K562 (cell line): ENCODE measurements at regions not wholly inside any gene's neighbourhood (a gene's known extent, or its start where the extent isn't known, plus 50 kb on each side); places are given as distances from the start of the nearest gene placed in this dataset.

Experiments used
- ATAC-seq: fragments of 200-7000 bp; cut with Tn5 transposase; 3 replicates; pipeline ENCODE4 v1.9.1; 2020; ENCODE audit warnings: moderate library complexity
- BruUV-seq: library from RNA; stranded (reverse); fragments of 400-500 nt; replicated peaks from 2 replicates; lab custom pipeline; 2021; lab: Mats Ljungman, UMichigan
- CTCF ChIA-PET: fragments of 300-600 bp; formaldehyde crosslinking; extraction: SDS; loops from one replicate; lab custom pipeline; 2021; ENCODE audit warnings: low intra/inter-chr PET ratio; lab: Yijun Ruan, JAX
- POLR2A ChIA-PET: fragments of 300-600, 350-650 bp; sonication (Branson Sonifier 250); formaldehyde crosslinking; extraction: SDS; loops from one replicate; lab custom pipeline; 2021; ENCODE audit warnings: antibody characterized with exemption, inconsistent platforms; lab: Yijun Ruan, JAX
- DNase-seq, 4 experiments: peaks; one replicate each; pipeline versions ENCODE4 v3.0.0 to v3.0.0-alpha.2; 2011 to 2018; ENCODE audit warnings: low spot score in 3 of 4, mixed read lengths in 3 of 4; ENCODE audit errors: extremely low read depth in 1 of 4
- FAIRE-seq: peaks from 2 replicates; lab custom pipeline; 2011; peaks lifted over from hg19 to GRCh38; lab: Jason Lieb, UNC
- H2AFZ ChIP-seq: 2 replicates; pipeline ENCODE4 v1.6.0; 2011; ENCODE audit warnings: low read depth, low read length, control low read depth, inconsistent platforms
- H3K27ac ChIP-seq: fragments of 200-600 bp; 3 replicates; pipeline ENCODE4 v1.8.0; 2011; ENCODE audit warnings: low read depth, mild to moderate bottlenecking, control low read depth, inconsistent platforms, low read length, moderate library complexity, mixed read lengths; ENCODE audit errors: extremely low read depth
- H3K27me3 ChIP-seq, 2 experiments: fragments of 300-600 bp in 1 of 2; 2 replicates in 1 of 2; 3 replicates in 1 of 2; pipeline versions ENCODE4 v1.6.0 to v1.8.0; 2011; ENCODE audit warnings: inconsistent platforms in 2 of 2, low read length in 2 of 2, mild to moderate bottlenecking in 1 of 2, mixed read lengths in 1 of 2, moderate library complexity in 1 of 2; ENCODE audit not compliant: control insufficient read depth in 2 of 2, insufficient read depth in 2 of 2
- H3K36me3 ChIP-seq: fragments of 300-600 bp; 3 replicates; pipeline ENCODE4 v1.8.0; 2011; ENCODE audit warnings: mild to moderate bottlenecking, low read length, inconsistent platforms; ENCODE audit not compliant: control insufficient read depth, insufficient read depth
- H3K4me1 ChIP-seq, 2 experiments: fragments of 200-600 bp in 1 of 2; replicated peaks in 1 of 2; 2 replicates in 1 of 2; 3 replicates in 1 of 2; pipeline versions ENCODE4 v1.5.1 to v1.8.0; 2011; ENCODE audit warnings: inconsistent platforms in 2 of 2, low read length in 2 of 2, mild to moderate bottlenecking in 1 of 2, mixed read lengths in 1 of 2, moderate library complexity in 1 of 2; ENCODE audit not compliant: control insufficient read depth in 2 of 2, insufficient read depth in 2 of 2
- H3K4me2 ChIP-seq: 2 replicates; pipeline ENCODE4 v1.6.1; 2011; ENCODE audit warnings: low read length, control low read depth, inconsistent platforms, mixed read lengths; ENCODE audit not compliant: insufficient read depth
- H3K4me3 ChIP-seq: fragments of 200-600 bp; sonication (generic), shearing (Covaris generic); 2 replicates; pipeline ENCODE4 v1.5.1; 2016; ENCODE audit warnings: control low read depth, inconsistent platforms
- H3K79me2 ChIP-seq: fragments of 200-600 bp; 3 replicates; pipeline ENCODE4 v1.8.0; 2011; ENCODE audit warnings: low read length, inconsistent platforms; ENCODE audit not compliant: control insufficient read depth, insufficient read depth
- H3K9ac ChIP-seq, 2 experiments: 2 replicates each; pipeline versions ENCODE4 v1.6.0 to v1.6.1; 2011; ENCODE audit warnings: low read depth in 2 of 2, low read length in 2 of 2, control low read depth in 1 of 2, inconsistent platforms in 1 of 2, mild to moderate bottlenecking in 1 of 2, mixed read lengths in 1 of 2; ENCODE audit not compliant: insufficient read depth in 1 of 2
- H3K9me1 ChIP-seq: one replicate; pipeline ENCODE4 v1.6.0; 2011; ENCODE audit warnings: inconsistent platforms, mild to moderate bottlenecking, low read length, moderate library complexity; ENCODE audit not compliant: control insufficient read depth, insufficient read depth
- H3K9me3 ChIP-seq: replicated peaks from 2 replicates; pipeline ENCODE4 v1.5.1; 2011; ENCODE audit warnings: low read depth, low read length, inconsistent platforms; ENCODE audit not compliant: control insufficient read depth, insufficient read depth
- H4K20me1 ChIP-seq: replicated peaks from 2 replicates; pipeline ENCODE4 v1.6.1; 2011; ENCODE audit warnings: low read length, inconsistent platforms, mixed read lengths; ENCODE audit not compliant: control insufficient read depth, insufficient read depth
- CBFA2T3 ChIP-seq: fragments of 450-650 bp; IDR thresholded peaks from 2 replicates; pipeline ENCODE4 v1.6.1; 2017
- CBX8 ChIP-seq: fragments of 200-600 bp; sonication (generic); IDR thresholded peaks from 2 replicates; pipeline ENCODE4 v1.6.1; 2012; ENCODE audit warnings: borderline replicate concordance, mixed run types, low read depth, mild to moderate bottlenecking, moderate library complexity, mixed read lengths, low read length, control low read depth, inconsistent platforms; ENCODE audit not compliant: poor library complexity, severe bottlenecking; ENCODE audit errors: extremely low read depth
- CREM ChIP-seq: IDR thresholded peaks from 2 replicates; pipeline ENCODE4 v1.6.1; 2014; ENCODE audit warnings: antibody characterized with exemption, low read depth
- HDGF ChIP-seq: fragments of 450-650 bp; IDR thresholded peaks from 2 replicates; pipeline ENCODE4 v1.6.1; 2016
- HOMEZ ChIP-seq: fragments of 250-450 bp; sonication (Bioruptor Pico); IDR thresholded peaks from 2 replicates; pipeline ENCODE4 v1.4.0; 2020; ENCODE audit warnings: mild to moderate bottlenecking, moderate library complexity
- HSF4 ChIP-seq: fragments of 250-450 bp; sonication (Bioruptor Pico); IDR thresholded peaks from 2 replicates; pipeline ENCODE4 v2.1.2; 2022; ENCODE audit warnings: mild to moderate bottlenecking, moderate library complexity, borderline replicate concordance
- JUND ChIP-seq, 2 experiments: IDR thresholded peaks; 2 replicates in 1 of 2; 3 replicates in 1 of 2; pipeline ENCODE4 v1.6.1; 2011; ENCODE audit warnings: borderline replicate concordance in 2 of 2, low read depth in 2 of 2, low read length in 2 of 2, improper control_type of control experiment in 1 of 2, missing biosample characterization in 1 of 2, missing genetic modification characterization in 1 of 2, missing genetic modification reagents in 1 of 2
- MTA2 ChIP-seq: fragments of 450-650 bp; IDR thresholded peaks from 2 replicates; pipeline ENCODE4 v1.6.1; 2016; ENCODE audit warnings: low read depth
- NFXL1 ChIP-seq: fragments of 450-650 bp; formaldehyde crosslinking; IDR thresholded peaks from 2 replicates; pipeline ENCODE4 v1.4.0; 2021; ENCODE audit warnings: mild to moderate bottlenecking
- NR0B1 ChIP-seq: fragments of 450-650 bp; IDR thresholded peaks from one replicate; pipeline ENCODE4 v1.6.1; 2018; ENCODE audit warnings: mild to moderate bottlenecking, moderate library complexity; ENCODE audit not compliant: partially characterized antibody
- STAG1 ChIP-seq: sonication (generic); formaldehyde crosslinking; IDR thresholded peaks from 2 replicates; pipeline ENCODE4 v1.5.0; 2020; ENCODE audit warnings: missing genetic modification reagents, borderline replicate concordance
- SUPT5H ChIP-seq: fragments of 450-650 bp; IDR thresholded peaks from 2 replicates; pipeline ENCODE4 v1.6.1; 2016
- TAL1 ChIP-seq: fragments of 450-650 bp; IDR thresholded peaks from 2 replicates; pipeline ENCODE4 v1.6.1; 2016; ENCODE audit warnings: mild to moderate bottlenecking
- U2AF2 ChIP-seq: fragments of 200-400 bp; formaldehyde crosslinking; optimal IDR thresholded peaks from 2 replicates; pipeline ENCODE3; 2017; ENCODE audit warnings: low read depth, mild to moderate bottlenecking, low read length
- ZKSCAN8 ChIP-seq: fragments of 200-800 bp; sonication (Bioruptor generic); IDR thresholded peaks from 2 replicates; pipeline ENCODE4 v1.6.1; 2016; ENCODE audit warnings: missing genetic modification characterization, missing compliant biosample characterization
- ZNF280A ChIP-seq: fragments of 450-650 bp; IDR thresholded peaks from 2 replicates; pipeline ENCODE4 v1.6.1; 2018; ENCODE audit warnings: mild to moderate bottlenecking, low read depth; ENCODE audit not compliant: partially characterized antibody
- ZNF311 ChIP-seq: fragments of 250-450 bp; sonication (Bioruptor Pico); IDR thresholded peaks from 2 replicates; pipeline ENCODE4 v1.4.0; 2020; ENCODE audit warnings: mild to moderate bottlenecking, moderate library complexity
- ZNF764 ChIP-seq: fragments of 250-450 bp; sonication (Bioruptor Pico); IDR thresholded peaks from 2 replicates; pipeline ENCODE4 v1.4.0; 2020; ENCODE audit warnings: low read depth, mild to moderate bottlenecking, moderate library complexity
- WGBS: fragments of 100-300 bp; shearing (Covaris generic); methylation state at CpG from one replicate; pipeline ENCODE4 v1.1.6; 2016; ENCODE audit warnings: low coverage, mixed read lengths; ENCODE audit not compliant: insufficient coverage; ENCODE audit errors: missing lambda C conversion rate; 5-methylcytosine and 5-hydroxymethylcytosine counted together
- in situ Hi-C: fragments of 300-500 bp; cut with MboI; formaldehyde crosslinking; loops from 4 replicates; pipeline ENCODE4 v1.15.0; 2018; ENCODE audit warnings: inconsistent platforms, mixed read lengths
- intact Hi-C: fragments of 100-400 bp; cut with micrococcal nuclease; formaldehyde crosslinking; loops from 2 replicates; pipeline ENCODE4 v1.14.2; 2022

- H4K20me1 ChIP-seq, result no peaks in the 10 kb centered on the region
- in situ Hi-C loops, result no loop called here
- DNase-seq, result no peak
- CTCF ChIA-PET, result no interaction called here
- no peak overlapping the region for H3K27ac ChIP-seq
- H3K4me1 ChIP-seq, result no peaks in the 10 kb centered on the region
- TF ChIP-seq HOMEZ (CRISPR knock-in tag) (no peak), CBX8 (no peak), ZNF280A (no peak), CBFA2T3 (no peak), HDGF (no peak), HSF4 (CRISPR knock-in tag) (no peak), NR0B1 (no peak), MTA2 (no peak), SUPT5H (no peak), ZNF764 (CRISPR knock-in tag) (no peak), JUND (IDR thresholded peaks at IDR 0.05; ENCODE audit: borderline replicate concordance, low read depth, low read length) (no peak), JUND (tag; IDR thresholded peaks at IDR 0.05; ENCODE audit: borderline replicate concordance, low read depth, low read length) (no peak), ZNF311 (CRISPR knock-in tag) (no peak), CREM (no peak), STAG1 (no peak), ZKSCAN8 (no peak), TAL1 (no peak), U2AF2 (no peak), NFXL1 (no peak)
- TF ChIP-seq, all 486 proteins: peak for 0
- H3K4me2 ChIP-seq, result no peak overlapping the region
- H3K9ac ChIP-seq, result no peak overlapping the region
- BruUV-seq, result no TSS peak
- no peak overlapping the region for H3K4me3 ChIP-seq
- H2AFZ ChIP-seq, result no peak overlapping the region
- no peak for ATAC-seq
- intact Hi-C loops, result no loop called here
- H3K27me3 ChIP-seq, result no peaks in the 10 kb centered on the region
- WGBS, result 4% methylated on average over 5 of the region's 5 CpGs
- no peak for FAIRE-seq
- H3K9me1 ChIP-seq, result no peaks in the 10 kb centered on the region
- H3K79me2 ChIP-seq, result no peaks in the 10 kb centered on the region
- no peaks in the 10 kb centered on the region for H3K36me3 ChIP-seq
- no peaks in the 10 kb centered on the region for H3K9me3 ChIP-seq
- POLR2A ChIA-PET, result no interaction called here
These were observed 698.2 kb downstream of the PCDH17 start for GRCh38 chr13:58329746-58330145.
